ENCODE measurements at regions not wholly inside any gene's neighbourhood (a gene's known extent, or its start where the extent isn't known, plus 50 kb on each side); places are given as distances from the start of the nearest gene placed in this dataset.

DNA sequence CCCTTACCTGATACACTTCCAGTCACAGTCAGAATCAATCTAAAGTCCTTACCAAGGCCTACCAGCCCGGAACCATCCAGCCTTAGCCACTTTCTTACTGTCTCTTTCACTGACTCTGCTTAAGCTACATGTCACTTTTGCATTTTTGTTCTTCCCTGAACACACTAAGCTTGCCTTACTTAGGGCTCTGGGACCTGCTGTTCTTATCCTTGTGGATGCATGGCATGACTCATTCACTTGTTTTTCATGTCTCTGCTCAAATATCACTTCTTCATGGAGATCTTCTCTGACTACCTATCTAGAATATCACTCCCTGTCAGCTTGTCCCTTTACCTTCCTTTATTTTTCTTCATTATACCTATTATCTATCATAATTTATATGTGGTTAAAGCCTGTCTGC is 65.6 kb upstream of the ZDHHC17 start:
- peak; percentile 41 for ATAC-seq
- TF ChIP-seq ARNTL (CRISPR knock-in tag; IDR thresholded peaks at IDR 0.05; ENCODE audit: borderline replicate concordance, low read depth): no peak
- TF ChIP-seq, protein P1, sequence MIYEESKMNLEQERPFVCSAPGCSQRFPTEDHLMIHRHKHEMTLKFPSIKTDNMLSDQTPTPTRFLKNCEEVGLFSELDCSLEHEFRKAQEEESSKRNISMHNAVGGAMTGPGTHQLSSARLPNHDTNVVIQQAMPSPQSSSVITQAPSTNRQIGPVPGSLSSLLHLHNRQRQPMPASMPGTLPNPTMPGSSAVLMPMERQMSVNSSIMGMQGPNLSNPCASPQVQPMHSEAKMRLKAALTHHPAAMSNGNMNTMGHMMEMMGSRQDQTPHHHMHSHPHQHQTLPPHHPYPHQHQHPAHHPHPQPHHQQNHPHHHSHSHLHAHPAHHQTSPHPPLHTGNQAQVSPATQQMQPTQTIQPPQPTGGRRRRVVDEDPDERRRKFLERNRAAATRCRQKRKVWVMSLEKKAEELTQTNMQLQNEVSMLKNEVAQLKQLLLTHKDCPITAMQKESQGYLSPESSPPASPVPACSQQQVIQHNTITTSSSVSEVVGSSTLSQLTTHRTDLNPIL (CRISPR knock-in tag; IDR thresholded peaks at IDR 0.05; ENCODE audit: low read depth): no peak
- TF ChIP-seq RARB (CRISPR knock-in tag; IDR thresholded peaks at IDR 0.05): no peak
- no peak for TF ChIP-seq GLIS3 (CRISPR knock-in tag; IDR thresholded peaks at IDR 0.05)
- TF ChIP-seq, protein P2, sequence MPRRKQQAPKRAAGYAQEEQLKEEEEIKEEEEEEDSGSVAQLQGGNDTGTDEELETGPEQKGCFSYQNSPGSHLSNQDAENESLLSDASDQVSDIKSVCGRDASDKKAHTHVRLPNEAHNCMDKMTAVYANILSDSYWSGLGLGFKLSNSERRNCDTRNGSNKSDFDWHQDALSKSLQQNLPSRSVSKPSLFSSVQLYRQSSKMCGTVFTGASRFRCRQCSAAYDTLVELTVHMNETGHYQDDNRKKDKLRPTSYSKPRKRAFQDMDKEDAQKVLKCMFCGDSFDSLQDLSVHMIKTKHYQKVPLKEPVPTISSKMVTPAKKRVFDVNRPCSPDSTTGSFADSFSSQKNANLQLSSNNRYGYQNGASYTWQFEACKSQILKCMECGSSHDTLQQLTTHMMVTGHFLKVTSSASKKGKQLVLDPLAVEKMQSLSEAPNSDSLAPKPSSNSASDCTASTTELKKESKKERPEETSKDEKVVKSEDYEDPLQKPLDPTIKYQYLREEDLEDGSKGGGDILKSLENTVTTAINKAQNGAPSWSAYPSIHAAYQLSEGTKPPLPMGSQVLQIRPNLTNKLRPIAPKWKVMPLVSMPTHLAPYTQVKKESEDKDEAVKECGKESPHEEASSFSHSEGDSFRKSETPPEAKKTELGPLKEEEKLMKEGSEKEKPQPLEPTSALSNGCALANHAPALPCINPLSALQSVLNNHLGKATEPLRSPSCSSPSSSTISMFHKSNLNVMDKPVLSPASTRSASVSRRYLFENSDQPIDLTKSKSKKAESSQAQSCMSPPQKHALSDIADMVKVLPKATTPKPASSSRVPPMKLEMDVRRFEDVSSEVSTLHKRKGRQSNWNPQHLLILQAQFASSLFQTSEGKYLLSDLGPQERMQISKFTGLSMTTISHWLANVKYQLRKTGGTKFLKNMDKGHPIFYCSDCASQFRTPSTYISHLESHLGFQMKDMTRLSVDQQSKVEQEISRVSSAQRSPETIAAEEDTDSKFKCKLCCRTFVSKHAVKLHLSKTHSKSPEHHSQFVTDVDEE (CRISPR knock-in tag; IDR thresholded peaks at IDR 0.05): no peak
- TF ChIP-seq, protein P3, sequence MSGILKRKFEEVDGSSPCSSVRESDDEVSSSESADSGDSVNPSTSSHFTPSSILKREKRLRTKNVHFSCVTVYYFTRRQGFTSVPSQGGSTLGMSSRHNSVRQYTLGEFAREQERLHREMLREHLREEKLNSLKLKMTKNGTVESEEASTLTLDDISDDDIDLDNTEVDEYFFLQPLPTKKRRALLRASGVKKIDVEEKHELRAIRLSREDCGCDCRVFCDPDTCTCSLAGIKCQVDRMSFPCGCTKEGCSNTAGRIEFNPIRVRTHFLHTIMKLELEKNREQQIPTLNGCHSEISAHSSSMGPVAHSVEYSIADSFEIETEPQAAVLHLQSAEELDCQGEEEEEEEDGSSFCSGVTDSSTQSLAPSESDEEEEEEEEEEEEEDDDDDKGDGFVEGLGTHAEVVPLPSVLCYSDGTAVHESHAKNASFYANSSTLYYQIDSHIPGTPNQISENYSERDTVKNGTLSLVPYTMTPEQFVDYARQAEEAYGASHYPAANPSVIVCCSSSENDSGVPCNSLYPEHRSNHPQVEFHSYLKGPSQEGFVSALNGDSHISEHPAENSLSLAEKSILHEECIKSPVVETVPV (CRISPR knock-in tag; IDR thresholded peaks at IDR 0.05): no peak
- no peak for TF ChIP-seq CSDC2 (CRISPR knock-in tag; IDR thresholded peaks at IDR 0.05)
- TF ChIP-seq, protein P4, sequence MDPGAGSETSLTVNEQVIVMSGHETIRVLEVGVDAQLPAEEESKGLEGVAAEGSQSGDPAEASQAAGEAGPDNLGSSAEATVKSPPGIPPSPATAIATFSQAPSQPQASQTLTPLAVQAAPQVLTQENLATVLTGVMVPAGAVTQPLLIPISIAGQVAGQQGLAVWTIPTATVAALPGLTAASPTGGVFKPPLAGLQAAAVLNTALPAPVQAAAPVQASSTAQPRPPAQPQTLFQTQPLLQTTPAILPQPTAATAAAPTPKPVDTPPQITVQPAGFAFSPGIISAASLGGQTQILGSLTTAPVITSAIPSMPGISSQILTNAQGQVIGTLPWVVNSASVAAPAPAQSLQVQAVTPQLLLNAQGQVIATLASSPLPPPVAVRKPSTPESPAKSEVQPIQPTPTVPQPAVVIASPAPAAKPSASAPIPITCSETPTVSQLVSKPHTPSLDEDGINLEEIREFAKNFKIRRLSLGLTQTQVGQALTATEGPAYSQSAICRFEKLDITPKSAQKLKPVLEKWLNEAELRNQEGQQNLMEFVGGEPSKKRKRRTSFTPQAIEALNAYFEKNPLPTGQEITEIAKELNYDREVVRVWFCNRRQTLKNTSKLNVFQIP (CRISPR knock-in tag; IDR thresholded peaks at IDR 0.05; ENCODE audit: borderline replicate concordance, low read depth): no peak
- TF ChIP-seq, protein P5, sequence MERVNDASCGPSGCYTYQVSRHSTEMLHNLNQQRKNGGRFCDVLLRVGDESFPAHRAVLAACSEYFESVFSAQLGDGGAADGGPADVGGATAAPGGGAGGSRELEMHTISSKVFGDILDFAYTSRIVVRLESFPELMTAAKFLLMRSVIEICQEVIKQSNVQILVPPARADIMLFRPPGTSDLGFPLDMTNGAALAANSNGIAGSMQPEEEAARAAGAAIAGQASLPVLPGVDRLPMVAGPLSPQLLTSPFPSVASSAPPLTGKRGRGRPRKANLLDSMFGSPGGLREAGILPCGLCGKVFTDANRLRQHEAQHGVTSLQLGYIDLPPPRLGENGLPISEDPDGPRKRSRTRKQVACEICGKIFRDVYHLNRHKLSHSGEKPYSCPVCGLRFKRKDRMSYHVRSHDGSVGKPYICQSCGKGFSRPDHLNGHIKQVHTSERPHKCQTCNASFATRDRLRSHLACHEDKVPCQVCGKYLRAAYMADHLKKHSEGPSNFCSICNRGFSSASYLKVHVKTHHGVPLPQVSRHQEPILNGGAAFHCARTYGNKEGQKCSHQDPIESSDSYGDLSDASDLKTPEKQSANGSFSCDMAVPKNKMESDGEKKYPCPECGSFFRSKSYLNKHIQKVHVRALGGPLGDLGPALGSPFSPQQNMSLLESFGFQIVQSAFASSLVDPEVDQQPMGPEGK (CRISPR knock-in tag; IDR thresholded peaks at IDR 0.05; ENCODE audit: borderline replicate concordance): no peak
- TF ChIP-seq ESRRG (CRISPR knock-in tag; IDR thresholded peaks at IDR 0.05): no peak
- no peak for TF ChIP-seq TCF4 (CRISPR knock-in tag; IDR thresholded peaks at IDR 0.05; ENCODE audit: borderline replicate concordance)
- TF ChIP-seq ZNF70 (CRISPR knock-in tag; IDR thresholded peaks at IDR 0.05): no peak
- TF ChIP-seq PPARA (CRISPR knock-in tag; IDR thresholded peaks at IDR 0.05; ENCODE audit: borderline replicate concordance): no peak
- no peak for TF ChIP-seq OSR1 (CRISPR knock-in tag; IDR thresholded peaks at IDR 0.05)
- TF ChIP-seq SNAI2 (CRISPR knock-in tag; IDR thresholded peaks at IDR 0.05): no peak
- no peak for TF ChIP-seq ZNF565 (CRISPR knock-in tag; conservative IDR thresholded peaks at IDR 0.05; ENCODE audit: low read depth)

DNA sequence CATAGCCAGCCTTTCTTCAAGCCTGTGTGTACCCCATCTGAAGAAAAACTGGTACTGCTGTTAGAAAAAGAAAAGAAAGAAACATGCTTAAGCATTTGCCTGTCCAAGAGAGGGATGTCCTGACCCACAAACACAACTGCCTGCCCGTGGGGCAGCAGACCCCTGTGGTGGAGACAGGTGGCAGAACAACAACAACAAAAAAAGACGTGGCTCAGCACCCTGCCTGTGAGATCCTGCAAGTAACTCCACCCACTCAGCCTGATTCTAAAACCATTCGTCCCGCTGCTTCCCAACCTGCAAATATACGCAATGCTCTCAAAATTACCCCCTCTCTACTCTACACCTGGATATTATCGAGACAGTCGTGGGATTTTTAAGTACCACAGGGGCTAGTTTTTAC is 64.9 kb upstream of the ZDHHC17 start:
- ATAC-seq: no peak

DNA sequence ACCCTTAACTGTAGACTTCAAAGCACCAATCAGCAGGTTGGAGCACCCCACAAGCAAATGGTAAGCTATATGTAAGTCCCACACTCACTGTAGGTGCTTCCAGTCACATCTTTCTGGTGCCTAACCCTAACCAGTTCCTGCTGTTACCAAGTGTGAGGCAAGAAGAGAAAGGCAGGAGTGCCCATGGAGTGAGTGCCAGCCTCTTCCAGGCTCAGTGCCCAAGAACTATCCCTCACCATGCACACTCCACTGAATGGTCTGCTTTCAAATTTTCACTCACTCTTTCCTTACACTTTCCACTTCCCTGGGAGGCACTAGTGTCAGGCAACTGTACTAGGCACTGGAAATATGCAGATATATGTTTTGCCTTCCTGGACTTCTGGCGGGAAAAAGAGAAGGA is 62.2 kb upstream of the ZDHHC17 start:
- no peak for ATAC-seq

More for the DNA sequence above, 64.9 kb upstream of the ZDHHC17 start:
- TF ChIP-seq ZFP30 (CRISPR knock-in tag; IDR thresholded peaks at IDR 0.05) (no peak), TCF4 (CRISPR knock-in tag; IDR thresholded peaks at IDR 0.05; ENCODE audit: borderline replicate concordance) (no peak), ESRRG (CRISPR knock-in tag; IDR thresholded peaks at IDR 0.05) (no peak), RARB (CRISPR knock-in tag; IDR thresholded peaks at IDR 0.05) (no peak), ZC3H10 (CRISPR knock-in tag; IDR thresholded peaks at IDR 0.05) (no peak)
- TF ChIP-seq, protein P1 (CRISPR knock-in tag; IDR thresholded peaks at IDR 0.05; ENCODE audit: low read depth): no peak

More for the DNA sequence above, 62.2 kb upstream of the ZDHHC17 start:
- TF ChIP-seq ARNTL (CRISPR knock-in tag; IDR thresholded peaks at IDR 0.05; ENCODE audit: borderline replicate concordance, low read depth): no peak
